Stimulated activated CD4-positive, alpha-beta T cell treated with anti-CD3 and anti-CD28 coated beads, Interleukin-15, amount 100 ng/mL, for 24 hours (primary cell): ENCODE measurements at regions not wholly inside any gene's neighbourhood (a gene's known extent, or its start where the extent isn't known, plus 50 kb on each side); places are given as distances from the start of the nearest gene placed in this dataset.

ENCODE experiments used
- DNase-seq: peaks from one replicate; pipeline ENCODE4 v3.0.0-alpha.2; 2020

GRCh38 chr5:38093855-38094254, 164.5 kb upstream of the EGFLAM start:
- DNase-seq, result no peak

DNA sequence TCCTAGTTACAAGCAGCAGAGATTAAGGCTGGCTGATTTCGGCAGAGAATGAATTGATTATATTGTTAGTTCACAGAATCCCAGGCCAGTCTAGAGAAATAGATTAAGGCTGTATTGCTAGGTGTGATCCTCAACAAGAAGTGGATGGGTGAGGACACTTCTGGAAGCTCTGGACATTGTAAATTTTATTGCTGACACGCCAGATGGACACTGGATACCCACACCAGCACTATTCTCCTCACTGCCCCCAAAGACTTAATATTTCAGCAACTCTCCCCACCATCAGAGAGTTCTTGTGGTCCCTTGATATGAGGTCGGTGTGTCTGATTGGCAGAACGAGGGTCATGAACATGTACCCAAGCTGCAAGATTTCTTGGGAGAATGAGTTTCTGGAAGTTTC, 171.6 kb upstream of the EGFLAM start:
- DNase-seq, result no peak

DNA sequence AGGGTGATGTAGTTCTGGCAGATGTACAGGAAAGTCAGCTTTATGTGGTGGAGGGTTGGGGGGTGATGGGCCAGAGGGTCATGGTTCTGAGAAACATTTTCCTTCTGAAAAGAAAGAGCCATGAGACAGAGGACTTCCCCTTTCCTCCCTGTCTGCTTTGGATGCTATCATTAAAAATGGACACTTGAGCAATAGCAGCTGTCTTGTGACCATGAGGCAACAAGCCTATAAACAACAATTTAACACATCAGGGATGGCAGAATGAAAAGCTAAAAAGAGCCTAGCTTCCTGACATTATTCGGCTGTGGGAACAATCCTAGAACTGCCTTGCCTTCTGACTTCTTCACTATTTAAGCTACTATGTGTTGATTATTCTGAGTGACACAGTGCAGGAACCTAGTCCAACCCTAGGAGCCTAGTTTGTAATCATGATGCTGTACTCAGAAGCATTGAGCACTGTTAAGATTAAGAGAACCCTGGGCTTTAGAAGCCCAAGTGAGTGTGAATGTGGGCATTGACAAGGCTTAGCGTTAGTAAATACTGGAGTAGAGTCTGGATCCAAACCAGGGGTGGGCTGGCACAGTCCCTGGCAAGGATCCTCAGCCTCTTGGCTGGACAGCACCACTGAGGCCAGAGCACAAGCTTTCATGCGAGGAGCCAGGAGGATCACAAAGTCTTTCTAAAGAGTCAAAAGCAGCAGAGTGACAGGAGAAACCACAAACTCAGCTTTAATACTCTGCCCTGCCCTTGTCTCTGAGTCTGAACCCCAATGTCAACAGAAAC, 178.5 kb upstream of the EGFLAM start:
- DNase-seq, result no peak

GRCh38 chr5:38078161-38078560, 180.2 kb upstream of the EGFLAM start:
- DNase-seq, result no peak

DNA sequence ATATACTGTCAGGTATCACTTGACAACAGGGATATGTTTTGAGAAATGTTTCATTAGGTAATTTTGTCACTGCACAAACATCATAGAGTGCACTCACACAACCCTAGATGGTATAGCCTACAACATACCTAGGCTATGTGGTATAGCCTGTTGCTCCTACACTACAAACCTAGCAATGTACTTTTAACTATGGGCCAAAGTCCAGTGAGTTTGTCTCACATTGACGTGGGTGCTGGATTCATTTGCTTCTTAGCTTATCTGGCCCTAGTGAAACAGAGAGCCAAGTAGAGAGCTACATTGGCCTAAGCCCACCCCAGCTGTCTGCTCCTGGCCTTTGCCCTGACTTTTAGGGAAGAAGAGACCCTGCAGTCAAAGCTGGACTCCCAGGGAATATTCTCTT, 180.7 kb upstream of the EGFLAM start:
- DNase-seq, result no peak

DNA sequence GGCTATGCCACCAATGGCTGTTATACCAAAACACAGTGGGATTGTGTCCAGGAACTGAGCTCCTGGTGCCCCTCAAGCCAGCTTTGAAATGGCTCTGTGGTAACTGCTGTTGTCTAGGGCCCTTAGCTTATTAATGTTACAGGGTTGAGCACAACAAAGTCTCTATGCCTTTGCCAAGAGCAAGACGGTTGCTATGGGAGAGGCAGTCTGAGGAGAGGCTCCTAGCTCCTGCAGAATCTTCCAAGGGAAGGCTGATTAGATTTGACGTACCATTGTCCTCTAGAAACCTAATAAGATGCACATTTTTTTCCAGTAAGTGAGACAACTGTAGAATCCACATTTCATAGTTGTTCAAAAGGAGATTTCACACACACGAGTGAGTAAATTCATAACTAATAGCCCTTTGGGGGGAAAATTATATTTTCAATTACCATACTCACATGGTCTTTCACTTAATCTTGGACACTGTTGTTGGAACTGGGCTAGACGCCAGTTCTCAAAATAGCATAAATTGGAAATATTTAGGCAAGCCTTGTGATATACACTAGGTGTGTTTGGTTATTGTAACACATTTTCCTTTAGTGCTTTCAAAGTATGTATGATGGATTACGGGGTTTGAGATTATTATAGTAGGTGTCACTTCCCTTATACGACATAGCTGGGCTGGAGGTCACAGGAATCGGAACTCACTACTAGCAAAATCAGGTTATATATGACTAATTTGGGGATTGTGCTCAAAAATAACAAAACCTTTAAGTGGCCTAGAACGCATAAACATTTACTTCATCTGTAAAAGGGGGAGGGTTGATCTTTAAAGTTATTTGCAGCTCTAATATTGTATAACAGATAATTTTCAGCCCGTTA, 186.3 kb upstream of the EGFLAM start:
- no peak for DNase-seq

DNA sequence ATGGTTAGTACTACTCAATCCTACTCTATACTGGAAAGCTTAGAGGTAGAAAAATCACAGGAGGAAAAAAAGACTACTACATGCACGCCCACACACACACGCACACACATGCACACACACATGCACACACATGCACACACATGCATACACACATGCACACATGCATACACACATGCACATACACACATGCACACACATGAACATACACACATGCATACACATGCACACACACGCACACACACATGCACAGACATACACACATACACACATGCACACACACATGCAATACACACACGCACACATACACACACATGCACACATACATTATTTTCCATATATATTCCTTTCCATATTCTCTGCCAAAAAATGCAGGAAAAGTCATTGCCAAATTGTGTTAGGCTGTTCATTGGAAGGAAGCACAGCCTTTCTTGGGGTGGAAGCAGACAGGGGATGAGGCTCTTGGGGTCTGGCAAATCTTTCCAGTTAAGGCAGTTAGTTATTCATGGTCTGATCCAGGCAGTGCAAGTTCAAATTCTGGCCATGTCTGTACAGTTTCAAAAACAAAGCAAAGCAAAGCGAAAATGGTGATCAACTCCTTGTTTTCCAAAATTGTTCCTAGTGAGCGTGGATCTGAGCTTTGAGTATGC, 187.9 kb upstream of the EGFLAM start:
- no peak for DNase-seq

GRCh38 chr5:38069360-38069759, 189.0 kb upstream of the EGFLAM start:
- DNase-seq, result no peak

GRCh38 chr5:38060354-38060753, 198.0 kb upstream of the EGFLAM start:
- no peak for DNase-seq

DNA sequence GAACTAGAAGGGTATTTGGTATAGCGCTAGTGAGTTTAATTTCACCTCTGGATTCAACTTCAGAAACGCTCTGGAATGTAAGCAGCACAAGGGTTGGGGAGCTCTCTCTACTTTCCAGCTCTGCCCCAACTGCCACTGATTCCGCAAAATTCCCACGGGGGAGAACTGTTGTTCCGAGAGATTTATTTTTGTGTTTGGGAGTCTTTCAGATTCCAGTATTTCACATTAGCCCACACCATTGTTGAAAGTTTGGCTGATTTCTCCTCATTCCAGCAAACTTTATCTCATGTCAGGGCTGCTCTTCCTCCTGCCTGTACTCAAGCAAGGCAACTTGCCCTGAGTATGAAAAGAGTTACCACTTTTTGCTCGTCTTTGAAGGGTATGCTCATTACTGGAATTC, 198.5 kb upstream of the EGFLAM start:
- no peak for DNase-seq

- no peak for DNase-seq
Measured at GRCh38 chr5:38051711-38052511, 206.4 kb upstream of the EGFLAM start.

DNA sequence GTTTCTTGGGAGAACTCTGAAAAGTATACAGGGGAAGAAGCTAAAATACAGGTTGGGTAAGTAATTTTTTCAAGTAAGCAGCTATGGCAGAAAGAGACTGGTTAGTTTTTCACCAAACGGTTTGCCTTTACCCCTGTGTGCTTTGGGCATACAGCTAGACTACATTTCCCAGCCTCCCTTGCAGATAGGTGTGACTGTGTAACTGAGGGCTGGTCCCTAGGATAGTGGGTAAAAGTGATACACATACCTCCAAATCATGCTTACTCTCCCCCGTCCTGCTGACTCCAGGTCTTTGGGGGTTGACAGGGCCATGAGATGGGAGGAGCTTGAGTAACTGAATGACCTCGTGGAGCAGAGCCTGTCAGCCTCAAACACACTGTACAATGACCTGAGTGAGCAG, 208.6 kb upstream of the GDNF start:
- no peak for DNase-seq

- no peak for DNase-seq
Measured at GRCh38 chr5:38046103-38046502, 206.3 kb upstream of the GDNF start.

DNA sequence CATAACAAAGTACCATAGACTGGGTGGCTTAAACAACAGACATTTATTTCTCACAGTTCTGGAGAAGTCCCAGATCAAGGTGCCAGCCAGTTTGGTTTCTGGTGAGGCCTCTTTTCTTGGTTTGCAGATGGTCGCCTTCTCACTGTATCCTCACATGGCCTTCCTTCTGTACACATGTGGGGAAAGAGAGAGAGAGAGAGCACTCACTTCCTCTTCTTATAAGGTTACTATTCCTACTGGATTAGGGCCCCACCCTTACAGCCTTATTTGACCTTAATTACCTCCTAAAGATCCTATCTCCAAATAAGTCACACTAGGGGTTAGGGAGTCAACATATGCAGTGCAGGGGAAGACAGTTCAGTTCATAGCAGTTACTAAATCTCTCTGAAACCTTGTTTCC, 205.6 kb upstream of the GDNF start:
- no peak for DNase-seq

GRCh38 chr5:38039826-38040225, 200.0 kb upstream of the GDNF start:
- no peak for DNase-seq

GRCh38 chr5:38039091-38039490, 199.2 kb upstream of the GDNF start:
- no peak for DNase-seq

DNA sequence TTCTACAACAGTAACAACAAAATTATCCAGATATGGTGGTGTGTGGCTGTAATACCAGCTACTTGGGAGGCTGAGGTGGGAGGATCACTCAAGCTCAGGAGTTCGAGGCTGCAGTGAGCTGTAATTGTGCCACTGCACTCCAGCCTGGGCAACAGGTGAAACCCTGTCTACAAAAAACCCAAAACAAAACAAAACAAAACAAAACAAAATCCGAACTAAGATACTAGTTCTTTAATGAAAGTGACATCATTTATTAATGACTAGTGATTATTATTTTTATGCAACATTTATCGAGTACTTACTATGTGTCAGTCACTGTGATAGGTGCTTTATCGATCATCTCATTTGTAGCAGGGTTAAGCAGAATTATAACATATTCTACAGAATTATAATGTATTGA, 196.9 kb upstream of the GDNF start:
- DNase-seq, result no peak

GRCh38 chr5:38032149-38032548, 192.3 kb upstream of the GDNF start:
- DNase-seq, result no peak

- DNase-seq, result no peak
Measured at GRCh38 chr5:38031304-38031703, 191.5 kb upstream of the GDNF start.

DNA sequence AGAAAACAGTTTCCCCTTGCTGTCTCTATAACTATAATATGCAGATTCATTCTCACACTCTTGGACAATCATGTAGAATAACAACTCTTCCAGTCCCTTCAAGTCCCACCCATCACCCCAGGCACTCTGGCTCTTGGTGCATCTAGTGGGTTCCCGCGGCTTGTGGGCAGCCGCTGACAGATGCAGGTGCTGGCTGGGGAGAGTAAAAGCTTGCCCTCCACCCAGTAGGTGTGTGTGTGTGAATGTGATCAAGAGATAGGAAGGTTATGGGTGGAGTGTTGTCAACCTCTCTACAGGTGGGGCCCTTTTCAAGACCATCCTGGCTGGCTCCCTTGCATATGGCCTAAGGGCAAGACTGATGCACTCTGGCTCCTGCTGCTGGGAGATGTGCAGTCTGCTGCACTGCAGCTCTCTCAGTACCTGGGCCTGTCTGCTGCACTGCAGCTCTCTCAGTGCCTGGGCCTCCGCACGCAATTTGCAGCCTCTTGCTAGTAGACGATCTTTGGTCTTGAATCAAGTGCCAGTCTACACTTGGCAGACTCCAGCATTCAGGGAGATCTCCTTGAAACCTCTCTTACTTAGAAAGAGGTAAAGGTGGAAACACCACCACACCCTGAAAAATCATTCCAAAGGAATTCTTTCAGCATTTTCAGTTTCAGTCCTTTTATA, 189.7 kb upstream of the GDNF start:
- DNase-seq, result no peak

GRCh38 chr5:38023799-38024198, 184.0 kb upstream of the GDNF start:
- no peak for DNase-seq

- no peak for DNase-seq
Measured at GRCh38 chr5:38023371-38023770, 183.5 kb upstream of the GDNF start.
